ENCODE measurements at regions not wholly inside any gene's neighbourhood (a gene's known extent, or its start where the extent isn't known, plus 50 kb on each side); places are given as distances from the start of the nearest gene placed in this dataset.

- no peak for TF ChIP-seq EZH2phosphoT487 (IDR thresholded peaks at IDR 0.05; ENCODE audit: borderline replicate concordance, low read depth, low read length)
- TF ChIP-seq, protein P1, sequence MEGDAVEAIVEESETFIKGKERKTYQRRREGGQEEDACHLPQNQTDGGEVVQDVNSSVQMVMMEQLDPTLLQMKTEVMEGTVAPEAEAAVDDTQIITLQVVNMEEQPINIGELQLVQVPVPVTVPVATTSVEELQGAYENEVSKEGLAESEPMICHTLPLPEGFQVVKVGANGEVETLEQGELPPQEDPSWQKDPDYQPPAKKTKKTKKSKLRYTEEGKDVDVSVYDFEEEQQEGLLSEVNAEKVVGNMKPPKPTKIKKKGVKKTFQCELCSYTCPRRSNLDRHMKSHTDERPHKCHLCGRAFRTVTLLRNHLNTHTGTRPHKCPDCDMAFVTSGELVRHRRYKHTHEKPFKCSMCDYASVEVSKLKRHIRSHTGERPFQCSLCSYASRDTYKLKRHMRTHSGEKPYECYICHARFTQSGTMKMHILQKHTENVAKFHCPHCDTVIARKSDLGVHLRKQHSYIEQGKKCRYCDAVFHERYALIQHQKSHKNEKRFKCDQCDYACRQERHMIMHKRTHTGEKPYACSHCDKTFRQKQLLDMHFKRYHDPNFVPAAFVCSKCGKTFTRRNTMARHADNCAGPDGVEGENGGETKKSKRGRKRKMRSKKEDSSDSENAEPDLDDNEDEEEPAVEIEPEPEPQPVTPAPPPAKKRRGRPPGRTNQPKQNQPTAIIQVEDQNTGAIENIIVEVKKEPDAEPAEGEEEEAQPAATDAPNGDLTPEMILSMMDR (conservative IDR thresholded peaks at IDR 0.05; ENCODE audit: low read length): no peak
- Histone ChIP-seq H3K36me3 (ENCODE audit: insufficient read depth, low read length) (no peaks in the 10 kb centered on the region), H3K4me1 (ENCODE audit: insufficient read depth, low read length, poor library complexity, severe bottlenecking) (no peaks in the 10 kb centered on the region), H3K9me3 (ENCODE audit: low read length) (no peaks in the 10 kb centered on the region), H4K20me1 (ENCODE audit: insufficient read depth, low read length) (no peaks in the 10 kb centered on the region), H3K4me3 (ENCODE audit: low read depth, low read length, poor library complexity, severe bottlenecking) (no peak overlapping the region), H3K4me2 (ENCODE audit: low read length) (no peak overlapping the region), H2AFZ (ENCODE audit: low read length) (no peak overlapping the region), H3K27ac (ENCODE audit: low read depth, low read length, poor library complexity, severe bottlenecking) (no peak overlapping the region), H3K79me2 (ENCODE audit: insufficient read depth, low read depth, low read length) (no peaks in the 10 kb centered on the region), H3K9me2 (ENCODE audit: insufficient read depth, low read length) (no peaks in the 10 kb centered on the region)
- ChIA-PET CTCF (ENCODE audit: unreplicated experiment) (no interaction called here), POLR2A (interaction anchor here (0.6 kb wide), 1 partner anchor 1318 kb away, joined by 3 read pairs; no protein-coding TSS in a partner anchor)
- BruUV-seq (replicated peaks): no TSS peak
- intact Hi-C loops (cut with micrococcal nuclease; ENCODE audit: unreplicated experiment): no loop called here
- no peak for DNase-seq (ENCODE audit: low spot score)
Observed at GRCh38 chr4:1463088-1463926, 57.1 kb upstream of the NKX1-1 start.

DNA sequence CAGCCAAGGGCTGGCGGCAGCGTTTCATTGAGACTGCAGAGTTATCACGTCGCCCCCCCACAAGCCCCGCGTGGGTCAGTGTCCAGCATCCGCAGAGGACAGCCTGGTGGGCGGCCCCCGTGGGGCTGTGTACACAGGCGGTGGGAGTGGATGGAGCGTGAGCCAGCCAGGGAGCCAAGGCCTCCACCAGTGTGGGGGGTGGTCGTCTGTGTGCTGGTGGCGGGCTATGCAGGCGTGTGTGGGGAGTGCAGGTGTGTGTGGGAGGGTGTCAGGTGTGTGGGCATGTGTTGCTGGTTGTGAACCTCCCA lies 56.5 kb upstream of the NKX1-1 start:
- Histone ChIP-seq H3K9me3 (ENCODE audit: low read length) (no peaks in the 10 kb centered on the region), H3K27ac (ENCODE audit: low read depth, low read length, poor library complexity, severe bottlenecking) (no peak overlapping the region), H4K20me1 (ENCODE audit: insufficient read depth, low read length) (no peaks in the 10 kb centered on the region), H2AFZ (ENCODE audit: low read length) (no peak overlapping the region), H3K4me3 (ENCODE audit: low read depth, low read length, poor library complexity, severe bottlenecking) (no peak overlapping the region), H3K4me2 (ENCODE audit: low read length) (no peak overlapping the region), H3K36me3 (ENCODE audit: insufficient read depth, low read length) (no peaks in the 10 kb centered on the region), H3K9me2 (ENCODE audit: insufficient read depth, low read length) (no peaks in the 10 kb centered on the region), H3K4me1 (ENCODE audit: insufficient read depth, low read length, poor library complexity, severe bottlenecking) (no peaks in the 10 kb centered on the region), H3K79me2 (ENCODE audit: insufficient read depth, low read depth, low read length) (no peaks in the 10 kb centered on the region)
- TF ChIP-seq, protein P1 (conservative IDR thresholded peaks at IDR 0.05; ENCODE audit: low read length): no peak
- TF ChIP-seq EZH2phosphoT487 (IDR thresholded peaks at IDR 0.05; ENCODE audit: borderline replicate concordance, low read depth, low read length): no peak
- DNase-seq (ENCODE audit: low spot score): no peak
- ChIA-PET POLR2A (interaction anchor here (0.6 kb wide), 1 partner anchor 1318 kb away, joined by 3 read pairs; no protein-coding TSS in a partner anchor), CTCF (ENCODE audit: unreplicated experiment) (no interaction called here)
- no TSS peak for BruUV-seq (replicated peaks)
- intact Hi-C loops (cut with micrococcal nuclease; ENCODE audit: unreplicated experiment): no loop called here

All from OCI-LY7 (cell line).